ENCODE measurements at regions not wholly inside any gene's neighbourhood (a gene's known extent, or its start where the extent isn't known, plus 50 kb on each side); places are given as distances from the start of the nearest gene placed in this dataset.

DNA sequence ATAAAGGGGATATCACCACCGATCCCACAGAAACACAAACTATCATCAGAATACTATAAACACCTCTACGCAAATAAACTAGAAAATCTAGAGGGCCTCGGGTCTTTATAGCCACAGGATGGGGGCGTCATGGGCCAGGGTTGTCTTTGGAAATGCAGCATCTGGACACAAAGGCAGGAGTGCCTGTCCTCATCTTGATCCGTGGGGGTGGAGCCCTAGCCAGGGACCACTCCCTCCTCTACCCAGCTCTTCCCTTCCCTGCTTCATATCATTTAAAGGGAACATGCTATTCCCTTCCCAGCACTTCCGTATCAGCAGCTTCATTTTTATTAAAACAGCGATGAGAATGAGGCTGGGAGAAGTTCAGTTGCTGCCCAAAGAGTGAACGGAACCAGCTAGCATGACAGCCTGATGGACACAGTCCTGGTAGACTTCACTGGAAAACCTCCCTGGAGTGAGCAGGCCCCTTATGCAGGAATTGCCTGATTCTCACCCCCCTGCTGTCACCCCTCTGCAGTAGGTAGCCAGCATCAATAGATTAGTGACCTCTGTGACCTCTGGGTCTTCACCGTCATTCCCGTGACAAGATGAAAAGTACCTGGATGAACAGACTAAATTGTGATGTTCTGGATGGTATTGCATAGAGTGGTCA, 251.4 kb upstream of the RGS6 start:
- no peak overlapping the region for H3K4me3 ChIP-seq (ENCODE audit: low read depth in 1 of 2, low read length in 2 of 2)
- no peaks in the 10 kb centered on the region for H3K9me3 ChIP-seq (ENCODE audit: low read length)
- H3K36me3 ChIP-seq (ENCODE audit: insufficient read depth, low read length) = no peaks in the 10 kb centered on the region
- H3K4me1 ChIP-seq (ENCODE audit: insufficient read depth, low read length) = peaks cover 7% of the 10 kb centered on the region
- H3K9ac ChIP-seq (ENCODE audit: low read length) = no peak overlapping the region
- no peak overlapping the region for H3K27ac ChIP-seq (ENCODE audit: low read depth, low read length)
- H3K27me3 ChIP-seq (ENCODE audit: control insufficient read depth in 1 of 2, insufficient read depth in 2 of 2, low read length in 2 of 2) = no peaks in the 10 kb centered on the region

DNA sequence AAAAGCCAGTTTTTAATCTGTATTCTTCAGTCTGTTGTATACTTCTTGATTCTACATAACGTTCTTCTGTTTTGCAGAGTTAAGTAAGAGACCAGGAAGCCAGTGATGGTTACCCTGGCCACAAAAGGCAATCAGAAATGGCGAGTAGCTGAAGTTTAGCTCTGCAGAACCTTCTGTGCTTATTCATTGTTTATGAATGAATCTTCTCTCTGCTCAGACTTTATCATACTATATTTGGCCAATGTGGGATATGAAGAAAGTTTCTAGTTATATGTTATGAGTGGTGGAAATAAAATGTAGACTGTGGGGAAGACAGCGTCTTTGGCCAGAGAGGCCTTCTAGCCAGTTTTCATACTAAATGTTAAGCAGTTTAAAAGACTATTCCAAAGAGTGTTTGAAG, 249.9 kb upstream of the RGS6 start:
- H3K27me3 ChIP-seq (ENCODE audit: control insufficient read depth in 1 of 2, insufficient read depth in 2 of 2, low read length in 2 of 2) = no peaks in the 10 kb centered on the region
- no peaks in the 10 kb centered on the region for H3K36me3 ChIP-seq (ENCODE audit: insufficient read depth, low read length)
- no peak overlapping the region for H3K9ac ChIP-seq (ENCODE audit: low read length)
- H3K4me3 ChIP-seq (ENCODE audit: low read depth in 1 of 2, low read length in 2 of 2) = no peak overlapping the region
- no peak overlapping the region for H3K27ac ChIP-seq (ENCODE audit: low read depth, low read length)
- H3K4me1 ChIP-seq (ENCODE audit: insufficient read depth, low read length) = peaks cover 14% of the 10 kb centered on the region
- no peaks in the 10 kb centered on the region for H3K9me3 ChIP-seq (ENCODE audit: low read length)

DNA sequence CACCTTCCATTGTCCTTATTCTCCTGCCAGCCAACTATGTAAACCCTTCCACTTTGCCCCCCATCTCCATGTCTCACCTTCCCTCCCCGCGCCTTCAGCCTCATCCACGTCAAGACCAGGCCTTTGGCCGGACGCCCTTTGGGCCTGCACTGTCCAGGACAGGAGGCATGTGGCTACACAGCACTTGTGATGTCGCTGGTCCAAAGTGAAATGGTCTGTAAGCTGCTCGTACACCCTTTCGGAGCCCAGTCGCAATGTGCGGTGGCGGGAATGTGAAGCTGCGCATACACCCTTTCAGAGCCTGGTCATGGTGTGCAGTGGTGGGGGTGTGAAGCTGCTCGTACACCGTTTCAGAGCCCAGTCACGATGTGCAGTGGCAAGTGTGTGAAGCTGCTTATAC, 247.9 kb upstream of the RGS6 start:
- Histone ChIP-seq H3K27ac (ENCODE audit: low read depth, low read length) (no peak overlapping the region), H3K4me3 (ENCODE audit: low read depth in 1 of 2, low read length in 2 of 2) (no peak overlapping the region), H3K36me3 (ENCODE audit: insufficient read depth, low read length) (no peaks in the 10 kb centered on the region), H3K4me1 (ENCODE audit: insufficient read depth, low read length) (peaks cover 21% of the 10 kb centered on the region), H3K27me3 (ENCODE audit: control insufficient read depth in 1 of 2, insufficient read depth in 2 of 2, low read length in 2 of 2) (no peaks in the 10 kb centered on the region), H3K9me3 (ENCODE audit: low read length) (no peaks in the 10 kb centered on the region), H3K9ac (ENCODE audit: low read length) (no peak overlapping the region)

GRCh38 chr14:71686677-71687076, 245.6 kb upstream of the RGS6 start:
- Histone ChIP-seq H3K4me3 (ENCODE audit: low read depth in 1 of 2, low read length in 2 of 2) (no peak overlapping the region), H3K9me3 (ENCODE audit: low read length) (no peaks in the 10 kb centered on the region), H3K36me3 (ENCODE audit: insufficient read depth, low read length) (no peaks in the 10 kb centered on the region), H3K27me3 (ENCODE audit: control insufficient read depth in 1 of 2, insufficient read depth in 2 of 2, low read length in 2 of 2) (no peaks in the 10 kb centered on the region), H3K4me1 (ENCODE audit: insufficient read depth, low read length) (peaks cover 25% of the 10 kb centered on the region), H3K27ac (ENCODE audit: low read depth, low read length) (peak overlapping the region; percentile 60), H3K9ac (ENCODE audit: low read length) (no peak overlapping the region)

DNA sequence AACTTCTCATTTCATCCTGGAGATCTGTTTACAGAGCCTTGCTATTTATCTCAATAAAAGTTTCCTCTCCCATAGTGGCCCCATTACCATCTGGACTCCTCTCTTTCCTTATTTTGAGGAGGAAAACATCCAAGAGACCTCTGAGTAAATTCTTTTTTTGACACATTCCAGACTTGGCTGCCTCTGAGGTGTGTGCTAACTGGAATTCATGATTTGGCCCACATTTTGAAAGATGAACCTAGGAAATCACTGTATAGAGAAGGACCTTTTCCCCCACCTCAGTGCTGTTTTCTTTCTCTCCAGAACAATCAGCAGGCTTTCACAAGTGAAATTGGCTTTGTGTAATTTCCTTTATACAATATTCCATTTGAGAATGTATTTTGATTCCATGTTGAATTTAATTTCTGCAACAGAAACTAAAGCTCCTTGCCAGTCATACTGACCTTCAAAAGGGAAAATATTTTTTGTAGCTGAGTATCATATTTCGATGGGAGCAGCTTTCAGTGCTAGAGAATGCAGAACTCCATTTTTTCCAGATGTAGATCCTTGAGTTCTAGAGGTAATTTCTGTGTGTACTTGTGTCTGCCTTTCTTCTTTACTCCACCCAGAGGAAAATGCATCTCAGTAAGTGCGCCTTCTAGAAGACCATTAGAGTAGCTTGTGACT, 244.9 kb upstream of the RGS6 start:
- Histone ChIP-seq H3K4me3 (ENCODE audit: low read depth in 1 of 2, low read length in 2 of 2) (no peak overlapping the region), H3K9me3 (ENCODE audit: low read length) (no peaks in the 10 kb centered on the region), H3K9ac (ENCODE audit: low read length) (no peak overlapping the region), H3K27ac (ENCODE audit: low read depth, low read length) (peak overlapping the region; percentile 60), H3K4me1 (ENCODE audit: insufficient read depth, low read length) (peaks cover 25% of the 10 kb centered on the region), H3K36me3 (ENCODE audit: insufficient read depth, low read length) (no peaks in the 10 kb centered on the region), H3K27me3 (ENCODE audit: control insufficient read depth in 1 of 2, insufficient read depth in 2 of 2, low read length in 2 of 2) (no peaks in the 10 kb centered on the region)

GRCh38 chr14:71688576-71688975, 243.7 kb upstream of the RGS6 start:
- peaks cover 25% of the 10 kb centered on the region for H3K4me1 ChIP-seq (ENCODE audit: insufficient read depth, low read length)
- H3K36me3 ChIP-seq (ENCODE audit: insufficient read depth, low read length) = no peaks in the 10 kb centered on the region
- no peak overlapping the region for H3K27ac ChIP-seq (ENCODE audit: low read depth, low read length)
- no peak overlapping the region for H3K4me3 ChIP-seq (ENCODE audit: low read depth in 1 of 2, low read length in 2 of 2)
- no peaks in the 10 kb centered on the region for H3K27me3 ChIP-seq (ENCODE audit: control insufficient read depth in 1 of 2, insufficient read depth in 2 of 2, low read length in 2 of 2)
- H3K9me3 ChIP-seq (ENCODE audit: low read length) = no peaks in the 10 kb centered on the region
- H3K9ac ChIP-seq (ENCODE audit: low read length) = no peak overlapping the region

GRCh38 chr14:71690478-71690877, 241.8 kb upstream of the RGS6 start:
- Histone ChIP-seq H3K9ac (ENCODE audit: low read length) (no peak overlapping the region), H3K4me3 (ENCODE audit: low read depth in 1 of 2, low read length in 2 of 2) (no peak overlapping the region), H3K36me3 (ENCODE audit: insufficient read depth, low read length) (no peaks in the 10 kb centered on the region), H3K27ac (ENCODE audit: low read depth, low read length) (no peak overlapping the region), H3K27me3 (ENCODE audit: control insufficient read depth in 1 of 2, insufficient read depth in 2 of 2, low read length in 2 of 2) (no peaks in the 10 kb centered on the region), H3K9me3 (ENCODE audit: low read length) (no peaks in the 10 kb centered on the region), H3K4me1 (ENCODE audit: insufficient read depth, low read length) (peaks cover 25% of the 10 kb centered on the region)

DNA sequence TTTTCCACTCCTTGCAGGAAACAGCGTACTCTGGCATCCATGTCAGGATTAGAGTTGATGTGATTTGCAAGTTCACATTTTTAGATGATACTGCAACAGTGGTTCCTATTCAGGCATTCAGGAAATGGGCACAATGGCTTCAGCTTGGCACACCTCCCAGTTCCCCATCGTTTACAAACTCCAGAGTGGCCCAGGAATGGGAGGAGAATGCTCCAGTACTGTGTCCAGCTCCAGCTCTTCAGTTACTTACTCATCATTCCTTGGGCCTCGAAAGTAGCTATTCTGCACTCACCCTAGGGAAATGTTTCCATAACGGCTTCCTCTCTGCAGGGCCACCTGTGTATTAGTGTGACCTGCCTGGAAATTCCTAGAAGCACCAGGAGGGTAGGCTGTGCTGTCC, 239.7 kb upstream of the RGS6 start:
- Histone ChIP-seq H3K9me3 (ENCODE audit: low read length) (no peaks in the 10 kb centered on the region), H3K36me3 (ENCODE audit: insufficient read depth, low read length) (no peaks in the 10 kb centered on the region), H3K27ac (ENCODE audit: low read depth, low read length) (no peak overlapping the region), H3K27me3 (ENCODE audit: control insufficient read depth in 1 of 2, insufficient read depth in 2 of 2, low read length in 2 of 2) (no peaks in the 10 kb centered on the region), H3K4me3 (ENCODE audit: low read depth in 1 of 2, low read length in 2 of 2) (no peak overlapping the region), H3K9ac (ENCODE audit: low read length) (no peak overlapping the region), H3K4me1 (ENCODE audit: insufficient read depth, low read length) (peaks cover 16% of the 10 kb centered on the region)

- Histone ChIP-seq H3K36me3 (ENCODE audit: insufficient read depth, low read length) (no peaks in the 10 kb centered on the region), H3K9me3 (ENCODE audit: low read length) (no peaks in the 10 kb centered on the region), H3K9ac (ENCODE audit: low read length) (no peak overlapping the region), H3K4me1 (ENCODE audit: insufficient read depth, low read length) (peaks cover 12% of the 10 kb centered on the region), H3K4me3 (ENCODE audit: low read depth in 1 of 2, low read length in 2 of 2) (no peak overlapping the region), H3K27ac (ENCODE audit: low read depth, low read length) (no peak overlapping the region), H3K27me3 (ENCODE audit: control insufficient read depth in 1 of 2, insufficient read depth in 2 of 2, low read length in 2 of 2) (no peaks in the 10 kb centered on the region)
Measured at GRCh38 chr14:71693381-71693780, 238.8 kb upstream of the RGS6 start.

- Histone ChIP-seq H3K27me3 (ENCODE audit: control insufficient read depth in 1 of 2, insufficient read depth in 2 of 2, low read length in 2 of 2) (no peaks in the 10 kb centered on the region), H3K27ac (ENCODE audit: low read depth, low read length) (no peak overlapping the region), H3K36me3 (ENCODE audit: insufficient read depth, low read length) (no peaks in the 10 kb centered on the region)
Measured at GRCh38 chr14:71694591-71695530, 237.4 kb upstream of the RGS6 start.

GRCh38 chr14:71695611-71696350, 236.4 kb upstream of the RGS6 start:
- H3K27me3 ChIP-seq (ENCODE audit: control insufficient read depth in 1 of 2, insufficient read depth in 2 of 2, low read length in 2 of 2) = no peaks in the 10 kb centered on the region

More at GRCh38 chr14:71694591-71695530, 237.4 kb upstream of the RGS6 start:
- Histone ChIP-seq H3K4me1 (ENCODE audit: insufficient read depth, low read length) (peaks cover 7% of the 10 kb centered on the region), H3K9me3 (ENCODE audit: low read length) (no peaks in the 10 kb centered on the region), H3K4me3 (ENCODE audit: low read depth in 1 of 2, low read length in 2 of 2) (no peak overlapping the region), H3K9ac (ENCODE audit: low read length) (no peak overlapping the region)

More at GRCh38 chr14:71695611-71696350, 236.4 kb upstream of the RGS6 start:
- Histone ChIP-seq H3K4me3 (ENCODE audit: low read depth in 1 of 2, low read length in 2 of 2) (no peak overlapping the region), H3K9ac (ENCODE audit: low read length) (no peak overlapping the region), H3K4me1 (ENCODE audit: insufficient read depth, low read length) (peaks cover 7% of the 10 kb centered on the region), H3K9me3 (ENCODE audit: low read length) (no peaks in the 10 kb centered on the region), H3K27ac (ENCODE audit: low read depth, low read length) (no peak overlapping the region), H3K36me3 (ENCODE audit: insufficient read depth, low read length) (no peaks in the 10 kb centered on the region)

Data from muscle layer of colon (tissue), 2 donors.